K562 (cell line): ENCODE measurements at regions not wholly inside any gene's neighbourhood (a gene's known extent, or its start where the extent isn't known, plus 50 kb on each side); places are given as distances from the start of the nearest gene placed in this dataset.

ENCODE experiments used
- ATAC-seq: fragments of 200-7000 bp; cut with Tn5 transposase; 3 replicates; pipeline ENCODE4 v1.9.1; 2020; ENCODE audit warnings: moderate library complexity
- BruUV-seq: library from RNA; stranded (reverse); fragments of 400-500 nt; replicated peaks from 2 replicates; lab custom pipeline; 2021; lab: Mats Ljungman, UMichigan
- CTCF ChIA-PET: fragments of 300-600 bp; formaldehyde crosslinking; extraction: SDS; loops from one replicate; lab custom pipeline; 2021; ENCODE audit warnings: low intra/inter-chr PET ratio; lab: Yijun Ruan, JAX
- POLR2A ChIA-PET: fragments of 300-600, 350-650 bp; sonication (Branson Sonifier 250); formaldehyde crosslinking; extraction: SDS; loops from one replicate; lab custom pipeline; 2021; ENCODE audit warnings: antibody characterized with exemption, inconsistent platforms; lab: Yijun Ruan, JAX
- DNase-seq, 4 experiments: peaks; one replicate each; pipeline versions ENCODE4 v3.0.0 to v3.0.0-alpha.2; 2011 to 2018; ENCODE audit warnings: low spot score in 3 of 4, mixed read lengths in 3 of 4; ENCODE audit errors: extremely low read depth in 1 of 4
- FAIRE-seq: peaks from 2 replicates; lab custom pipeline; 2011; peaks lifted over from hg19 to GRCh38; lab: Jason Lieb, UNC
- H2AFZ ChIP-seq: 2 replicates; pipeline ENCODE4 v1.6.0; 2011; ENCODE audit warnings: low read depth, low read length, control low read depth, inconsistent platforms
- H3K27ac ChIP-seq: fragments of 200-600 bp; 3 replicates; pipeline ENCODE4 v1.8.0; 2011; ENCODE audit warnings: low read depth, mild to moderate bottlenecking, control low read depth, inconsistent platforms, low read length, moderate library complexity, mixed read lengths; ENCODE audit errors: extremely low read depth
- H3K27me3 ChIP-seq, 2 experiments: fragments of 300-600 bp in 1 of 2; 2 replicates in 1 of 2; 3 replicates in 1 of 2; pipeline versions ENCODE4 v1.6.0 to v1.8.0; 2011; ENCODE audit warnings: inconsistent platforms in 2 of 2, low read length in 2 of 2, mild to moderate bottlenecking in 1 of 2, mixed read lengths in 1 of 2, moderate library complexity in 1 of 2; ENCODE audit not compliant: control insufficient read depth in 2 of 2, insufficient read depth in 2 of 2
- H3K36me3 ChIP-seq: fragments of 300-600 bp; 3 replicates; pipeline ENCODE4 v1.8.0; 2011; ENCODE audit warnings: mild to moderate bottlenecking, low read length, inconsistent platforms; ENCODE audit not compliant: control insufficient read depth, insufficient read depth
- H3K4me1 ChIP-seq, 2 experiments: fragments of 200-600 bp in 1 of 2; replicated peaks in 1 of 2; 2 replicates in 1 of 2; 3 replicates in 1 of 2; pipeline versions ENCODE4 v1.5.1 to v1.8.0; 2011; ENCODE audit warnings: inconsistent platforms in 2 of 2, low read length in 2 of 2, mild to moderate bottlenecking in 1 of 2, mixed read lengths in 1 of 2, moderate library complexity in 1 of 2; ENCODE audit not compliant: control insufficient read depth in 2 of 2, insufficient read depth in 2 of 2
- H3K4me2 ChIP-seq: 2 replicates; pipeline ENCODE4 v1.6.1; 2011; ENCODE audit warnings: low read length, control low read depth, inconsistent platforms, mixed read lengths; ENCODE audit not compliant: insufficient read depth
- H3K4me3 ChIP-seq: fragments of 200-600 bp; sonication (generic), shearing (Covaris generic); 2 replicates; pipeline ENCODE4 v1.5.1; 2016; ENCODE audit warnings: control low read depth, inconsistent platforms
- H3K79me2 ChIP-seq: fragments of 200-600 bp; 3 replicates; pipeline ENCODE4 v1.8.0; 2011; ENCODE audit warnings: low read length, inconsistent platforms; ENCODE audit not compliant: control insufficient read depth, insufficient read depth
- H3K9ac ChIP-seq, 2 experiments: 2 replicates each; pipeline versions ENCODE4 v1.6.0 to v1.6.1; 2011; ENCODE audit warnings: low read depth in 2 of 2, low read length in 2 of 2, control low read depth in 1 of 2, inconsistent platforms in 1 of 2, mild to moderate bottlenecking in 1 of 2, mixed read lengths in 1 of 2; ENCODE audit not compliant: insufficient read depth in 1 of 2
- H3K9me1 ChIP-seq: one replicate; pipeline ENCODE4 v1.6.0; 2011; ENCODE audit warnings: inconsistent platforms, mild to moderate bottlenecking, low read length, moderate library complexity; ENCODE audit not compliant: control insufficient read depth, insufficient read depth
- H3K9me3 ChIP-seq: replicated peaks from 2 replicates; pipeline ENCODE4 v1.5.1; 2011; ENCODE audit warnings: low read depth, low read length, inconsistent platforms; ENCODE audit not compliant: control insufficient read depth, insufficient read depth
- H4K20me1 ChIP-seq: replicated peaks from 2 replicates; pipeline ENCODE4 v1.6.1; 2011; ENCODE audit warnings: low read length, inconsistent platforms, mixed read lengths; ENCODE audit not compliant: control insufficient read depth, insufficient read depth
- CSDE1 ChIP-seq, 2 experiments: fragments of 450-650 bp; IDR thresholded peaks; 2 replicates each; pipeline ENCODE4 v1.6.1; 2016; ENCODE audit warnings: mild to moderate bottlenecking in 1 of 2
- DNMT1 ChIP-seq: fragments of 450-650 bp; IDR thresholded peaks from 2 replicates; pipeline ENCODE4 v1.6.1; 2016; ENCODE audit warnings: antibody characterized with exemption, mild to moderate bottlenecking
- HDAC2 ChIP-seq: fragments of 450-650 bp; IDR thresholded peaks from 2 replicates; pipeline ENCODE4 v1.6.1; 2016; ENCODE audit warnings: mild to moderate bottlenecking
- HNRNPLL ChIP-seq: fragments of 200-400 bp; formaldehyde crosslinking; IDR thresholded peaks from 2 replicates; pipeline ENCODE4 v1.6.1; 2017; ENCODE audit warnings: low read length, low read depth, mild to moderate bottlenecking; ENCODE audit not compliant: poor library complexity, severe bottlenecking
- MYC ChIP-seq, 2 experiments: fragments of 250-450 bp in 1 of 2; sonication (Bioruptor Pico) in 1 of 2; IDR thresholded peaks; 2 replicates each; pipeline versions ENCODE4 v1.5.1 to v1.6.1; 2012 to 2021; ENCODE audit warnings: low read depth in 2 of 2, borderline replicate concordance in 1 of 2, improper control_type of control experiment in 1 of 2, low read length in 1 of 2, mild to moderate bottlenecking in 1 of 2, moderate library complexity in 1 of 2
- NFRKB ChIP-seq: fragments of 450-650 bp; IDR thresholded peaks from 2 replicates; pipeline ENCODE4 v1.6.1; 2016; ENCODE audit warnings: low read depth
- ZNF140 ChIP-seq: fragments of 250-450 bp; sonication (Bioruptor Pico); IDR thresholded peaks from 2 replicates; pipeline ENCODE4 v1.8.0; 2021; ENCODE audit warnings: moderate library complexity, mild to moderate bottlenecking, inconsistent platforms
- WGBS: fragments of 100-300 bp; shearing (Covaris generic); methylation state at CpG from one replicate; pipeline ENCODE4 v1.1.6; 2016; ENCODE audit warnings: low coverage, mixed read lengths; ENCODE audit not compliant: insufficient coverage; ENCODE audit errors: missing lambda C conversion rate; 5-methylcytosine and 5-hydroxymethylcytosine counted together
- in situ Hi-C: fragments of 300-500 bp; cut with MboI; formaldehyde crosslinking; loops from 4 replicates; pipeline ENCODE4 v1.15.0; 2018; ENCODE audit warnings: inconsistent platforms, mixed read lengths
- intact Hi-C: fragments of 100-400 bp; cut with micrococcal nuclease; formaldehyde crosslinking; loops from 2 replicates; pipeline ENCODE4 v1.14.2; 2022
- TF ChIP-seq, protein P1 (sequence below), 2 experiments: fragments of 450-650 bp; formaldehyde crosslinking in 1 of 2; IDR thresholded peaks; 2 replicates each; pipeline versions ENCODE4 v1.4.0 to v1.6.1; 2014 to 2020; ENCODE audit warnings: mild to moderate bottlenecking in 2 of 2, borderline replicate concordance in 1 of 2, low read depth in 1 of 2
- TF ChIP-seq, protein P2 (sequence below), 2 experiments: IDR thresholded peaks; 2 replicates each; pipeline ENCODE4 v1.6.1; 2012; ENCODE audit warnings: improper control_type of control experiment in 2 of 2, low read depth in 2 of 2, low read length in 2 of 2, borderline replicate concordance in 1 of 2
- TF ChIP-seq, protein P3 (sequence below), 2 experiments: fragments of 450-650 bp in 1 of 2; sonication (generic) in 1 of 2; formaldehyde crosslinking; conservative IDR thresholded peaks; 2 replicates each; pipeline versions ENCODE4 v1.4.0 to v1.8.1; 2020 to 2022; ENCODE audit warnings: mild to moderate bottlenecking in 1 of 2, missing genetic modification reagents in 1 of 2

- TF ChIP-seq, protein P1, sequence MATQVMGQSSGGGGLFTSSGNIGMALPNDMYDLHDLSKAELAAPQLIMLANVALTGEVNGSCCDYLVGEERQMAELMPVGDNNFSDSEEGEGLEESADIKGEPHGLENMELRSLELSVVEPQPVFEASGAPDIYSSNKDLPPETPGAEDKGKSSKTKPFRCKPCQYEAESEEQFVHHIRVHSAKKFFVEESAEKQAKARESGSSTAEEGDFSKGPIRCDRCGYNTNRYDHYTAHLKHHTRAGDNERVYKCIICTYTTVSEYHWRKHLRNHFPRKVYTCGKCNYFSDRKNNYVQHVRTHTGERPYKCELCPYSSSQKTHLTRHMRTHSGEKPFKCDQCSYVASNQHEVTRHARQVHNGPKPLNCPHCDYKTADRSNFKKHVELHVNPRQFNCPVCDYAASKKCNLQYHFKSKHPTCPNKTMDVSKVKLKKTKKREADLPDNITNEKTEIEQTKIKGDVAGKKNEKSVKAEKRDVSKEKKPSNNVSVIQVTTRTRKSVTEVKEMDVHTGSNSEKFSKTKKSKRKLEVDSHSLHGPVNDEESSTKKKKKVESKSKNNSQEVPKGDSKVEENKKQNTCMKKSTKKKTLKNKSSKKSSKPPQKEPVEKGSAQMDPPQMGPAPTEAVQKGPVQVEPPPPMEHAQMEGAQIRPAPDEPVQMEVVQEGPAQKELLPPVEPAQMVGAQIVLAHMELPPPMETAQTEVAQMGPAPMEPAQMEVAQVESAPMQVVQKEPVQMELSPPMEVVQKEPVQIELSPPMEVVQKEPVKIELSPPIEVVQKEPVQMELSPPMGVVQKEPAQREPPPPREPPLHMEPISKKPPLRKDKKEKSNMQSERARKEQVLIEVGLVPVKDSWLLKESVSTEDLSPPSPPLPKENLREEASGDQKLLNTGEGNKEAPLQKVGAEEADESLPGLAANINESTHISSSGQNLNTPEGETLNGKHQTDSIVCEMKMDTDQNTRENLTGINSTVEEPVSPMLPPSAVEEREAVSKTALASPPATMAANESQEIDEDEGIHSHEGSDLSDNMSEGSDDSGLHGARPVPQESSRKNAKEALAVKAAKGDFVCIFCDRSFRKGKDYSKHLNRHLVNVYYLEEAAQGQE (IDR thresholded peaks at IDR 0.05; ENCODE audit: borderline replicate concordance): no peak
- TF ChIP-seq, protein P1 (CRISPR knock-in tag; IDR thresholded peaks at IDR 0.05; ENCODE audit: low read depth): no peak
- TF ChIP-seq ZNF140: no peak
- TF ChIP-seq, all 486 proteins: peak for 0
Measured at GRCh38 chr11:116225236-116225635, 547.6 kb downstream of the BUD13 start (continued).

DNA sequence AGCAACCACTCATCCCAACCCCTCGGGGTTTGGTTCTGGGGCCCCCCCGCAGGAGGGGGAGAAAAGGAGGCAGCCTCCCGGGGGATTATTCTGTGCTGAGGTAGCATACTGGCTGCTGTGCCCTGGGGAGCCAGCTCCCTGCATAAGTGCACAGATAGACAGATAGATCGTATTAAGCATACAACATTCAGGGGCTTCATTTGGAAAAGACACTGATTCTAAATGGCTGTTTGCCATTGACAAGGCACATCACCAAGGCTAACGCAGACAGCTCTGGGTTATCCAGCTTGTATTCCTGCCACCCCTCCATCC, 547.9 kb downstream of the BUD13 start:
- DNase-seq: no peak
- H4K20me1 ChIP-seq: no peaks in the 10 kb centered on the region
- no peaks in the 10 kb centered on the region for H3K79me2 ChIP-seq
- H3K27me3 ChIP-seq: 0 out of 5 replicates have a peak, but pooled peaks cover 0 to 4% of the 10 kb centered on the region in 2 experiments
- no peak overlapping the region for H2AFZ ChIP-seq
- no peak overlapping the region for H3K9ac ChIP-seq
- H3K4me3 ChIP-seq: no peak overlapping the region
- ATAC-seq: no peak
- no TSS peak for BruUV-seq
- 2% methylated on average over 5 of the region's 5 CpGs for WGBS
- no peaks in the 10 kb centered on the region for H3K9me1 ChIP-seq
- no peaks in the 10 kb centered on the region for H3K9me3 ChIP-seq
- in situ Hi-C loops: no loop called here
- intact Hi-C loops: no loop called here
- ChIA-PET CTCF (interaction anchor here (0.7 kb wide), 1 partner anchor 900 kb away, joined by 3 read pairs; no protein-coding TSS in a partner anchor), POLR2A (no interaction called here)
- H3K27ac ChIP-seq: no peak overlapping the region
- H3K36me3 ChIP-seq: no peaks in the 10 kb centered on the region
- no peaks in the 10 kb centered on the region for H3K4me1 ChIP-seq
- no peak for FAIRE-seq
- no peak overlapping the region for H3K4me2 ChIP-seq
- TF ChIP-seq HDAC2: no peak
- TF ChIP-seq, protein P2, sequence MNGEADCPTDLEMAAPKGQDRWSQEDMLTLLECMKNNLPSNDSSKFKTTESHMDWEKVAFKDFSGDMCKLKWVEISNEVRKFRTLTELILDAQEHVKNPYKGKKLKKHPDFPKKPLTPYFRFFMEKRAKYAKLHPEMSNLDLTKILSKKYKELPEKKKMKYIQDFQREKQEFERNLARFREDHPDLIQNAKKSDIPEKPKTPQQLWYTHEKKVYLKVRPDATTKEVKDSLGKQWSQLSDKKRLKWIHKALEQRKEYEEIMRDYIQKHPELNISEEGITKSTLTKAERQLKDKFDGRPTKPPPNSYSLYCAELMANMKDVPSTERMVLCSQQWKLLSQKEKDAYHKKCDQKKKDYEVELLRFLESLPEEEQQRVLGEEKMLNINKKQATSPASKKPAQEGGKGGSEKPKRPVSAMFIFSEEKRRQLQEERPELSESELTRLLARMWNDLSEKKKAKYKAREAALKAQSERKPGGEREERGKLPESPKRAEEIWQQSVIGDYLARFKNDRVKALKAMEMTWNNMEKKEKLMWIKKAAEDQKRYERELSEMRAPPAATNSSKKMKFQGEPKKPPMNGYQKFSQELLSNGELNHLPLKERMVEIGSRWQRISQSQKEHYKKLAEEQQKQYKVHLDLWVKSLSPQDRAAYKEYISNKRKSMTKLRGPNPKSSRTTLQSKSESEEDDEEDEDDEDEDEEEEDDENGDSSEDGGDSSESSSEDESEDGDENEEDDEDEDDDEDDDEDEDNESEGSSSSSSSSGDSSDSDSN (IDR thresholded peaks at IDR 0.05; ENCODE audit: borderline replicate concordance in 1 of 2, low read depth in 2 of 2, low read length in 2 of 2): no peak
- TF ChIP-seq HNRNPLL: no peak
- TF ChIP-seq MYC (IDR thresholded peaks at IDR 0.05; ENCODE audit: low read depth, low read length): no peak
- TF ChIP-seq MYC (CRISPR knock-in tag; IDR thresholded peaks at IDR 0.05; ENCODE audit: borderline replicate concordance, low read depth): no peak
- no peak for TF ChIP-seq NFRKB
- TF ChIP-seq CSDE1 (IDR thresholded peaks at IDR 0.05): no peak
- no peak for TF ChIP-seq DNMT1
- TF ChIP-seq, protein P3, sequence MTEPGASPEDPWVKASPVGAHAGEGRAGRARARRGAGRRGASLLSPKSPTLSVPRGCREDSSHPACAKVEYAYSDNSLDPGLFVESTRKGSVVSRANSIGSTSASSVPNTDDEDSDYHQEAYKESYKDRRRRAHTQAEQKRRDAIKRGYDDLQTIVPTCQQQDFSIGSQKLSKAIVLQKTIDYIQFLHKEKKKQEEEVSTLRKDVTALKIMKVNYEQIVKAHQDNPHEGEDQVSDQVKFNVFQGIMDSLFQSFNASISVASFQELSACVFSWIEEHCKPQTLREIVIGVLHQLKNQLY (CRISPR knock-in tag; conservative IDR thresholded peaks at IDR 0.05): no peak
